Mammary epithelial cell (primary cell): ENCODE measurements at regions not wholly inside any gene's neighbourhood (a gene's known extent, or its start where the extent isn't known, plus 50 kb on each side); places are given as distances from the start of the nearest gene placed in this dataset.

Source experiments
- EZH2 ChIP-seq: IDR thresholded peaks from 2 replicates; pipeline ENCODE4 v1.6.1; 2012; ENCODE audit warnings: low read length, inconsistent platforms, borderline replicate concordance
- TF ChIP-seq, protein P1 (sequence below), 2 donors: IDR thresholded peaks in 1 of 2; conservative IDR thresholded peaks in 1 of 2; 2 replicates each; pipeline ENCODE4 v1.5.1; 2011 to 2012; ENCODE audit warnings: inconsistent platforms in 2 of 2, low read length in 2 of 2, mild to moderate bottlenecking in 2 of 2, control low read depth in 1 of 2, low read depth in 1 of 2; ENCODE audit not compliant: insufficient read depth in 1 of 2; ENCODE audit errors: extremely low read depth in 1 of 2

DNA sequence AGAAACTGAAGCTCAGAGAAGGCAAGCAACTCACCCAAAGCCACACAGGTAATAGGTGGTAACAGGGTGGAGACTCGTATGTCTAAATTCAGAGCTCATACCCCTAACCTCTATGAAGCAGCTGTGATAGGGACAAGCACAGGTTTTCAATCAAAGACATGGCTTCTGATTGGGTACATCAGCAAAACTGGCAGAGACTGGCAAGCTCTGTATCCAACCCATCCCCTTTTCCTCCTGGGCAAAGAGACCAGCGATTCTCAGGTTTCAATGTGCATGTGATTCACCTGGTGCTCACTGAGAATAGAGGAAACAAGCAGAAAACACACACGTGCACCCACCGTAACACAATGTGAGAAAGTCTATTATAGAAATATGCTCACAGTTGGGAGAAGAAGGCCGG, 153.0 kb downstream of the SMIM20 start:
- TF ChIP-seq, protein P1, sequence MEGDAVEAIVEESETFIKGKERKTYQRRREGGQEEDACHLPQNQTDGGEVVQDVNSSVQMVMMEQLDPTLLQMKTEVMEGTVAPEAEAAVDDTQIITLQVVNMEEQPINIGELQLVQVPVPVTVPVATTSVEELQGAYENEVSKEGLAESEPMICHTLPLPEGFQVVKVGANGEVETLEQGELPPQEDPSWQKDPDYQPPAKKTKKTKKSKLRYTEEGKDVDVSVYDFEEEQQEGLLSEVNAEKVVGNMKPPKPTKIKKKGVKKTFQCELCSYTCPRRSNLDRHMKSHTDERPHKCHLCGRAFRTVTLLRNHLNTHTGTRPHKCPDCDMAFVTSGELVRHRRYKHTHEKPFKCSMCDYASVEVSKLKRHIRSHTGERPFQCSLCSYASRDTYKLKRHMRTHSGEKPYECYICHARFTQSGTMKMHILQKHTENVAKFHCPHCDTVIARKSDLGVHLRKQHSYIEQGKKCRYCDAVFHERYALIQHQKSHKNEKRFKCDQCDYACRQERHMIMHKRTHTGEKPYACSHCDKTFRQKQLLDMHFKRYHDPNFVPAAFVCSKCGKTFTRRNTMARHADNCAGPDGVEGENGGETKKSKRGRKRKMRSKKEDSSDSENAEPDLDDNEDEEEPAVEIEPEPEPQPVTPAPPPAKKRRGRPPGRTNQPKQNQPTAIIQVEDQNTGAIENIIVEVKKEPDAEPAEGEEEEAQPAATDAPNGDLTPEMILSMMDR (conservative IDR thresholded peaks at IDR 0.05 in 1 of 2, IDR thresholded peaks at IDR 0.05 in 1 of 2; ENCODE audit: extremely low read depth in 1 of 2, insufficient read depth in 1 of 2, low read depth in 1 of 2, low read length in 2 of 2) = no peak
- no peak for TF ChIP-seq EZH2
